ENCODE measurements at regions not wholly inside any gene's neighbourhood (a gene's known extent, or its start where the extent isn't known, plus 50 kb on each side); places are given as distances from the start of the nearest gene placed in this dataset.

DNA sequence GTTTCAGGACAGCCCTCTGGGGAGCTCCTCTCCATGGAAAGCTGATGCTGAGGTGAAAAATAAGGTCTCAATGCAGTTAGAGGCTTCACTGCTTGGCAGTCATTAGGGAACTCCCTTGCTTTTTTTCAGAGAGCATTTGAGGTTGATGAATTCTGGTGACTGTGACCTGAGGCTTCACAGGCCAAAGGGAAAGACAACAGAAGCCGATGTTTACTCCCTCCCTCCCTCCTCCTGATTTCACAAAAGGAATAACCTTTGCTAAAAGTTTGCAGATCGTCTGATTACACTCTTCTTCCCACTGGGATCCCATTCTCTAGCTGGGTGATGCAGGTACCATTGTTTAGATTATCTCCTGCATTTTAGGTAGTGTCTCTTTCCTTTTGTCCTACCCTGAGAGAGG lies 329.4 kb downstream of the KIF4B start:
- H3K4me2 ChIP-seq (ENCODE audit: low read depth, low read length) = no peak overlapping the region
- in situ Hi-C loops (cut with MboI; ENCODE audit: low sequenced_read_pairs) = no loop called here
- H3K4ac ChIP-seq (ENCODE audit: low read depth, low read length) = no peak overlapping the region
- H4K91ac ChIP-seq (ENCODE audit: insufficient read depth, low read depth, low read length) = no peak overlapping the region
- H3K9ac ChIP-seq (ENCODE audit: low read depth, low read length) = no peak overlapping the region
- H3K79me1 ChIP-seq (ENCODE audit: low read depth in 1 of 2, low read length in 2 of 2) = no peaks in the 10 kb centered on the region
- ATAC-seq (ENCODE audit: low read depth) (no peak), DNase-seq (no peak)
- no peak overlapping the region for H2AK9ac ChIP-seq (replicated peaks; ENCODE audit: low read depth, low read length, poor library complexity)
- no peak overlapping the region for H3K18ac ChIP-seq (ENCODE audit: low read depth, low read length)
- H4K5ac ChIP-seq (ENCODE audit: low read depth, low read length) = no peak overlapping the region
- H2BK20ac ChIP-seq (ENCODE audit: low read depth, low read length) = no peak overlapping the region
- H2AK5ac ChIP-seq (ENCODE audit: low read depth, low read length) = no peak overlapping the region
- H3K23ac ChIP-seq (ENCODE audit: low read depth, low read length) = no peak overlapping the region
- H3K56ac ChIP-seq (ENCODE audit: extremely low read depth, insufficient read depth, low read length) = no peak overlapping the region
- no peak overlapping the region for H4K8ac ChIP-seq (ENCODE audit: low read depth in 2 of 2, low read length in 2 of 2)
- POLR2A ChIA-PET (ENCODE audit: unreplicated experiment) = no interaction called here
- H3K27me3 ChIP-seq (ENCODE audit: control insufficient read depth, insufficient read depth, low read length) = no peaks in the 10 kb centered on the region
- intact Hi-C loops (cut with micrococcal nuclease) = no loop called here
- dilution Hi-C loops (cut with HindIII; ENCODE audit: low sequenced_read_pairs, unreplicated experiment) = no loop called here
- H2BK15ac ChIP-seq (ENCODE audit: low read depth, low read length) = no peak overlapping the region
- no peak overlapping the region for H2BK5ac ChIP-seq (ENCODE audit: low read depth, low read length, poor library complexity, severe bottlenecking)
- H2AFZ ChIP-seq (replicated peaks; ENCODE audit: low read length, poor library complexity) = no peak overlapping the region
- no peaks in the 10 kb centered on the region for H4K20me1 ChIP-seq (ENCODE audit: insufficient read depth, low read length)
- TF ChIP-seq, protein P1, sequence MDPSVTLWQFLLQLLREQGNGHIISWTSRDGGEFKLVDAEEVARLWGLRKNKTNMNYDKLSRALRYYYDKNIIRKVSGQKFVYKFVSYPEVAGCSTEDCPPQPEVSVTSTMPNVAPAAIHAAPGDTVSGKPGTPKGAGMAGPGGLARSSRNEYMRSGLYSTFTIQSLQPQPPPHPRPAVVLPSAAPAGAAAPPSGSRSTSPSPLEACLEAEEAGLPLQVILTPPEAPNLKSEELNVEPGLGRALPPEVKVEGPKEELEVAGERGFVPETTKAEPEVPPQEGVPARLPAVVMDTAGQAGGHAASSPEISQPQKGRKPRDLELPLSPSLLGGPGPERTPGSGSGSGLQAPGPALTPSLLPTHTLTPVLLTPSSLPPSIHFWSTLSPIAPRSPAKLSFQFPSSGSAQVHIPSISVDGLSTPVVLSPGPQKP (IDR thresholded peaks at IDR 0.05; ENCODE audit: borderline replicate concordance, low read depth, low read length) = no peak
- TF ChIP-seq SMC3 (IDR thresholded peaks at IDR 0.05; ENCODE audit: low read depth, low read length) = no peak
- H3K9me1 ChIP-seq (ENCODE audit: insufficient read depth, low read length) = no peaks in the 10 kb centered on the region
- CTCF ChIA-PET = no interaction called here
- no peak overlapping the region for H3K27ac ChIP-seq (ENCODE audit: insufficient read depth, low read length)
- no peaks in the 10 kb centered on the region for H3K36me3 ChIP-seq (ENCODE audit: control insufficient read depth, insufficient read depth, low read length)
- BruUV-seq (replicated peaks) = no TSS peak
- no peaks in the 10 kb centered on the region for H3K4me1 ChIP-seq (ENCODE audit: control insufficient read depth, insufficient read depth, low read length)
- peaks cover 8% of the 10 kb centered on the region for H3K9me3 ChIP-seq (ENCODE audit: control insufficient read depth, insufficient read depth, low read length)
- WGBS, 2 experiments (ENCODE audit: extremely low coverage in 2 of 2, insufficient read length in 1 of 2) = no CpG with 5 or more reads among the region's 2 CpGs
- no peak overlapping the region for H3K4me3 ChIP-seq (ENCODE audit: insufficient read depth, low read depth, low read length)
- H2BK120ac ChIP-seq (ENCODE audit: low read depth, low read length) = no peak overlapping the region
- H3K14ac ChIP-seq (replicated peaks; ENCODE audit: low read depth, low read length) = no peak overlapping the region
